Mesodermal cell (in vitro differentiated cells): ENCODE measurements at regions not wholly inside any gene's neighbourhood (a gene's known extent, or its start where the extent isn't known, plus 50 kb on each side); places are given as distances from the start of the nearest gene placed in this dataset.
A peak's percentile ranks its signal among the peaks of the same experiment; 100 is the strongest.

ENCODE experiments used
- H3K27ac ChIP-seq: 2 replicates; pipeline ENCODE4 v1.7.0; 2013; ENCODE audit warnings: mild to moderate bottlenecking, low read depth, low read length, moderate library complexity; ENCODE audit not compliant: severe bottlenecking
- H3K36me3 ChIP-seq: 2 replicates; pipeline ENCODE4 v1.7.1; 2013; ENCODE audit warnings: mild to moderate bottlenecking, low read length, moderate library complexity; ENCODE audit not compliant: control insufficient read depth, insufficient read depth
- H3K4me1 ChIP-seq: one replicate; pipeline ENCODE4 v1.7.1; 2013; ENCODE audit warnings: mild to moderate bottlenecking, low read length; ENCODE audit not compliant: insufficient read depth, control insufficient read depth, poor library complexity, severe bottlenecking
- H3K4me3 ChIP-seq: 2 replicates; pipeline ENCODE4 v1.7.0; 2013; ENCODE audit warnings: low read length, control low read depth, mild to moderate bottlenecking; ENCODE audit not compliant: insufficient read depth, poor library complexity, severe bottlenecking; ENCODE audit errors: extremely low read depth
- H3K9me3 ChIP-seq: 2 replicates; pipeline ENCODE4 v1.7.1; 2013; ENCODE audit warnings: mild to moderate bottlenecking, low read length, moderate library complexity; ENCODE audit not compliant: control insufficient read depth
- WGBS, 2 experiments: methylation state at CpG; one replicate each; pipeline ENCODE4 v1.1.5; 2013; ENCODE audit warnings: missing lambda C conversion rate in 2 of 2; ENCODE audit not compliant: insufficient coverage in 2 of 2; 5-methylcytosine and 5-hydroxymethylcytosine counted together

DNA sequence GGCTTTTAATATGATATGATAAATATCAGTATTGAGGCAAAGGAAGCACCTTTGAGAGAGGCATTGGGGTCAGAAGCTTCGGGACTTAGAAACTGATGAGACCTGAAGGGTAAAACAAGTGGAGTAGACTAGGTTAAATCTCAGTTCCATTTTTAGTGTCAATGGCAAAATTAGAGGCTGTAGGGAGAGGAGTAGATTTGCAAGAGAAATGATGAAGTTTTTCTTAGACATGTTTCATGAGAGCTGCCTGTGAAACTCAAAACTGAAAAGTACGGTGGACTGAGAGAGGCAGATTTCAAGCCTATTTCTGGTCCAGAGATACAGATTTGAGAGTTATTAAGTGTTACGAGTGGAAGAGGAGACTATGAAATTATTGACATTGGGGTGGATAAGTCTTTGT lies 278.5 kb downstream of the TAF11L14 start:
- 91 to 100% methylated on average over 3 of the region's 3 CpGs for WGBS, 2 experiments
- Histone ChIP-seq H3K9me3 (no peaks in the 10 kb centered on the region), H3K27ac (no peak overlapping the region), H3K36me3 (no peaks in the 10 kb centered on the region), H3K4me1 (no peaks in the 10 kb centered on the region), H3K4me3 (no peak overlapping the region)

- no peaks in the 10 kb centered on the region for H3K36me3 ChIP-seq
- no peak overlapping the region for H3K4me3 ChIP-seq
- no peak overlapping the region for H3K27ac ChIP-seq
- no peaks in the 10 kb centered on the region for H3K9me3 ChIP-seq
- peaks cover 3% of the 10 kb centered on the region for H3K4me1 ChIP-seq
- 100% methylated on average over 1 to 3 of the region's 6 CpGs for WGBS, 2 experiments
Measured at GRCh38 chr5:17916446-17916845, 282.2 kb downstream of the TAF11L14 start.

DNA sequence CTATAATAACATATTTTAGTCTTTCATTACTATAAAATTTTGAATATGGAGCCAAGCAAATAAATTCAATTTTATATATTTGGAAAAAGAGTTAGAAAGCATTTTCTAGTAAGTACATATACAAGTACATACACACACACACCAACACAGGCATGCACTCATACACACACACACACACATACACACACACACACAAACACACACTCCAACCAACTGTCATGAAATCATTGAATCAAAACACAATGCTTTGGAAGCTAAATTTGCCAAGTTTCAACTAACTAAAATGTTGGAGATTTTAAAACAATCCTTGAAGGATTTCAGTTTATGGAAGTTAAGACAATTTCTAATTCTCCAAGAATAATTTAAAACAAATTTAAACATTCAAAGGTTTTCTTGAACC lies 283.2 kb downstream of the TAF11L14 start:
- H3K27ac ChIP-seq = no peak overlapping the region
- no peaks in the 10 kb centered on the region for H3K36me3 ChIP-seq
- peaks cover 3% of the 10 kb centered on the region for H3K4me1 ChIP-seq
- no peaks in the 10 kb centered on the region for H3K9me3 ChIP-seq
- H3K4me3 ChIP-seq = no peak overlapping the region

GRCh38 chr5:17918373-17919104 lies 284.3 kb downstream of the TAF11L14 start:
- peak overlapping the region; percentile 63 for H3K27ac ChIP-seq
- H3K4me1 ChIP-seq = peaks cover 3% of the 10 kb centered on the region
- no peak overlapping the region for H3K4me3 ChIP-seq
- WGBS, 2 experiments = 25% methylated on average over 1 of the region's 2 CpGs; no CpG with 5 or more reads in 1 of the 2 experiments
- H3K9me3 ChIP-seq = no peaks in the 10 kb centered on the region
- no peaks in the 10 kb centered on the region for H3K36me3 ChIP-seq

DNA sequence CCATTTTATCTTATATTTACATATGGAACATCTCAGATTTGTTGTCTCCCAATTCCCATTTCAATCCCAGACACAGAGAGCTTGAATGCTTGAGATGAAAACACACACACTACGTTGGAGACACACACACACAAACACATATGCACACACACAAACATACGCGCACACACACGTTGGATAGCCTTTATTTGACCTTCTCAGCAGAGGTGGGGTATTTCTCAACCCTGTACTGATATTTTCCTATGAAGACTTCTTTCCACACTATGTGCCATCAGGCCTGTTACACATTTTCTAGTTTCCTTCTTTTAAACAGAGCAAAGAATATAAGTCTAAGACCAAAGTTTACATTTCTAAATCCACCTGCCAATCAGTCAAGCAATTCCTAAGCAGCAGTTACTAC lies 291.0 kb downstream of the TAF11L14 start:
- 67 to 81% methylated on average over 4 of the region's 4 CpGs for WGBS, 2 experiments
- Histone ChIP-seq H3K36me3 (no peaks in the 10 kb centered on the region), H3K4me1 (no peaks in the 10 kb centered on the region), H3K9me3 (no peaks in the 10 kb centered on the region), H3K27ac (no peak overlapping the region), H3K4me3 (no peak overlapping the region)

GRCh38 chr5:17928581-17928981 lies 294.3 kb downstream of the TAF11L14 start:
- WGBS, 2 experiments = 87 to 100% methylated on average over 1 to 2 of the region's 2 CpGs
- H3K36me3 ChIP-seq = no peaks in the 10 kb centered on the region
- no peaks in the 10 kb centered on the region for H3K9me3 ChIP-seq
- no peak overlapping the region for H3K27ac ChIP-seq
- no peak overlapping the region for H3K4me3 ChIP-seq
- H3K4me1 ChIP-seq = no peaks in the 10 kb centered on the region

- no peaks in the 10 kb centered on the region for H3K36me3 ChIP-seq
- H3K4me1 ChIP-seq = no peaks in the 10 kb centered on the region
- H3K4me3 ChIP-seq = no peak overlapping the region
- no peak overlapping the region for H3K27ac ChIP-seq
- H3K9me3 ChIP-seq = no peaks in the 10 kb centered on the region
- WGBS, 2 experiments = no CpG with 5 or more reads among the region's 1 CpG
Measured at GRCh38 chr5:17929171-17929570, 294.9 kb downstream of the TAF11L14 start.

GRCh38 chr5:17930346-17930745 lies 296.1 kb downstream of the TAF11L14 start:
- H3K4me1 ChIP-seq = no peaks in the 10 kb centered on the region
- no peak overlapping the region for H3K4me3 ChIP-seq
- H3K9me3 ChIP-seq = no peaks in the 10 kb centered on the region
- H3K27ac ChIP-seq = no peak overlapping the region
- H3K36me3 ChIP-seq = no peaks in the 10 kb centered on the region

GRCh38 chr5:17944046-17944445 lies 309.8 kb downstream of the TAF11L14 start:
- 86 to 100% methylated on average over 1 of the region's 3 CpGs for WGBS, 2 experiments
- no peak overlapping the region for H3K4me3 ChIP-seq
- no peak overlapping the region for H3K27ac ChIP-seq
- no peaks in the 10 kb centered on the region for H3K36me3 ChIP-seq
- no peaks in the 10 kb centered on the region for H3K4me1 ChIP-seq
- H3K9me3 ChIP-seq = no peaks in the 10 kb centered on the region

GRCh38 chr5:17947029-17947428 lies 312.8 kb downstream of the TAF11L14 start:
- 86% methylated on average over 1 of the region's 1 CpG; no CpG with 5 or more reads in 1 of the 2 experiments for WGBS, 2 experiments
- H3K27ac ChIP-seq = no peak overlapping the region
- no peaks in the 10 kb centered on the region for H3K9me3 ChIP-seq

GRCh38 chr5:17951392-17952169 lies 317.3 kb downstream of the TAF11L14 start:
- WGBS, 2 experiments = 58 to 63% methylated on average over 8 to 9 of the region's 9 CpGs
- Histone ChIP-seq H3K4me1 (no peaks in the 10 kb centered on the region), H3K27ac (peak overlapping the region; percentile 13), H3K9me3 (no peaks in the 10 kb centered on the region), H3K4me3 (no peak overlapping the region), H3K36me3 (no peaks in the 10 kb centered on the region)

More at GRCh38 chr5:17947029-17947428, 312.8 kb downstream of the TAF11L14 start:
- no peaks in the 10 kb centered on the region for H3K36me3 ChIP-seq
- H3K4me1 ChIP-seq = no peaks in the 10 kb centered on the region
- H3K4me3 ChIP-seq = no peak overlapping the region
